ENCODE measurements at regions not wholly inside any gene's neighbourhood (a gene's known extent, or its start where the extent isn't known, plus 50 kb on each side); places are given as distances from the start of the nearest gene placed in this dataset.

GRCh38 chr3:166478356-166478755, 641.1 kb upstream of the BCHE start:
- intact Hi-C loops (cut with DNase I, micrococcal nuclease), result no loop called here

GRCh38 chr3:166473501-166473900, 636.3 kb upstream of the BCHE start:
- Histone ChIP-seq H3K36me3 (ENCODE audit: low read depth) (no peaks in the 10 kb centered on the region), H3K9me3 (no peaks in the 10 kb centered on the region), H3K4me1 (ENCODE audit: low read depth) (no peaks in the 10 kb centered on the region), H3K4me3 (no peak overlapping the region)
- TF ChIP-seq CTCF (IDR thresholded peaks at IDR 0.05), result no peak
- DNase-seq, result no peak
- ATAC-seq, result no peak
- intact Hi-C loops (cut with DNase I, micrococcal nuclease), result no loop called here

More at GRCh38 chr3:166478356-166478755, 641.1 kb upstream of the BCHE start:
- no peaks in the 10 kb centered on the region for H3K4me1 ChIP-seq (ENCODE audit: low read depth)
- H3K9me3 ChIP-seq, result no peaks in the 10 kb centered on the region
- DNase-seq (no peak), ATAC-seq (no peak)
- no peak overlapping the region for H3K4me3 ChIP-seq
- TF ChIP-seq CTCF (IDR thresholded peaks at IDR 0.05), result no peak
- H3K36me3 ChIP-seq (ENCODE audit: low read depth), result no peaks in the 10 kb centered on the region

GRCh38 chr3:166472015-166472414, 634.8 kb upstream of the BCHE start:
- no peak overlapping the region for H3K4me3 ChIP-seq
- no peak for TF ChIP-seq CTCF (IDR thresholded peaks at IDR 0.05)
- DNase-seq, result no peak
- ATAC-seq, result no peak
- no peaks in the 10 kb centered on the region for H3K4me1 ChIP-seq (ENCODE audit: low read depth)
- H3K9me3 ChIP-seq, result no peaks in the 10 kb centered on the region
- intact Hi-C loops (cut with DNase I, micrococcal nuclease), result no loop called here
- H3K36me3 ChIP-seq (ENCODE audit: low read depth), result no peaks in the 10 kb centered on the region

GRCh38 chr3:166471074-166471767, 634.0 kb upstream of the BCHE start:
- DNase-seq, result no peak
- intact Hi-C loops (cut with DNase I, micrococcal nuclease), result no loop called here
- Histone ChIP-seq H3K36me3 (ENCODE audit: low read depth) (no peaks in the 10 kb centered on the region), H3K4me1 (ENCODE audit: low read depth) (no peaks in the 10 kb centered on the region), H3K4me3 (no peak overlapping the region), H3K9me3 (no peaks in the 10 kb centered on the region)
- no peak for ATAC-seq
- TF ChIP-seq CTCF (IDR thresholded peaks at IDR 0.05), result no peak

GRCh38 chr3:166462891-166463470, 625.8 kb upstream of the BCHE start:
- no peak overlapping the region for H3K4me3 ChIP-seq
- no peak for ATAC-seq
- no peaks in the 10 kb centered on the region for H3K4me1 ChIP-seq (ENCODE audit: low read depth)
- intact Hi-C loops (cut with DNase I, micrococcal nuclease), result no loop called here
- no peaks in the 10 kb centered on the region for H3K9me3 ChIP-seq
- H3K36me3 ChIP-seq (ENCODE audit: low read depth), result no peaks in the 10 kb centered on the region
- no peak for DNase-seq
- TF ChIP-seq CTCF (IDR thresholded peaks at IDR 0.05), result no peak
